ENCODE measurements at regions not wholly inside any gene's neighbourhood (a gene's known extent, or its start where the extent isn't known, plus 50 kb on each side); places are given as distances from the start of the nearest gene placed in this dataset.

DNA sequence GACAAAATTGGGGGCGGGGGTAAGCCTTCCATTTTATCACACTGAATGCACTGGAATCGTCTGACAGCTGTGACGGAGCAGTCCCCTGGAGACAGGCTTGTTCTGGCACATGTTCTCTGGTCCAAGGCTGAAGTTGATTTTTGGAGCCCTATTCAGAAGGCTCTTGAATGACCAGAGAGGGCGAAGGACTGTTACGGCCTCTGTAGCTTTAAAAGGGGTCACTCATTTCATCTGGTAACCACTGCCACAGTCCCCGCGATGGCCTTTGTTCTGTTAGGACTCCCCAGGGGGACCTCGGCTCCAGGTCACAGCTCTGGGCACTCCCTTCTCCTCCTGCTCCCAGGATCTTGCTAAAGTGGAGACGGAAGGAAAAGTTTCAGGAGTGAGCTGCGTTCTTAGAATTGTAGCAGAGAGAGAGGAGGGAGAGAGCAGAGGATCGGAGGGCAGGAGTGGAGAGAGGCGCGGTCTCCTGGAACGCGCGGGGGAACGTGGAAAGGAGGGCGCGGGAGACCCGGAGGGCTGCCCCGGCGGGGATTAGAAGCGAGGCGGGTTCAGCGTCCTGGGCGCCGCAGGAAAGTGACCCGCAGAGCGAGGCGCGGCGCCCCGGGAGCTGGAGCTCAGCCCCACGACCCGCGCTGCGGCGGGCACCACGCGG, 134.3 kb upstream of the MYO16 start:
- Histone ChIP-seq H3K4me3 (ENCODE audit: severe bottlenecking) (no peak overlapping the region), H3K36me3 (ENCODE audit: low read depth) (no peaks in the 10 kb centered on the region), H3K27ac (ENCODE audit: poor library complexity, severe bottlenecking) (no peak overlapping the region), H3K4me1 (ENCODE audit: insufficient read depth, poor library complexity, severe bottlenecking) (no peaks in the 10 kb centered on the region), H3K27me3 (ENCODE audit: insufficient read depth, poor library complexity, severe bottlenecking) (peaks cover 76% of the 10 kb centered on the region), H3K9me3 (ENCODE audit: severe bottlenecking) (no peaks in the 10 kb centered on the region)
- ATAC-seq (ENCODE audit: low read depth) (0 out of 3 replicates have a peak, but pooled peaks have one; percentile 19), DNase-seq (ENCODE audit: low spot score) (no peak)
- no peak for TF ChIP-seq CTCF (IDR thresholded peaks at IDR 0.05; ENCODE audit: poor library complexity, severe bottlenecking)

GRCh38 chr13:108495646-108496361, 133.6 kb upstream of the MYO16 start:
- DNase-seq (ENCODE audit: low spot score) = no peak
- peak; percentile 35; the same call in 1 of the 3 replicates for ATAC-seq (ENCODE audit: low read depth)
- H3K27me3 ChIP-seq (ENCODE audit: insufficient read depth, poor library complexity, severe bottlenecking) = peaks cover 70% of the 10 kb centered on the region
- H3K36me3 ChIP-seq (ENCODE audit: low read depth) = no peaks in the 10 kb centered on the region
- H3K27ac ChIP-seq (ENCODE audit: poor library complexity, severe bottlenecking) = no peak overlapping the region
- TF ChIP-seq CTCF (IDR thresholded peaks at IDR 0.05; ENCODE audit: poor library complexity, severe bottlenecking) = no peak
- no peak overlapping the region for H3K4me3 ChIP-seq (ENCODE audit: severe bottlenecking)
- H3K9me3 ChIP-seq (ENCODE audit: severe bottlenecking) = no peaks in the 10 kb centered on the region
- no peaks in the 10 kb centered on the region for H3K4me1 ChIP-seq (ENCODE audit: insufficient read depth, poor library complexity, severe bottlenecking)

DNA sequence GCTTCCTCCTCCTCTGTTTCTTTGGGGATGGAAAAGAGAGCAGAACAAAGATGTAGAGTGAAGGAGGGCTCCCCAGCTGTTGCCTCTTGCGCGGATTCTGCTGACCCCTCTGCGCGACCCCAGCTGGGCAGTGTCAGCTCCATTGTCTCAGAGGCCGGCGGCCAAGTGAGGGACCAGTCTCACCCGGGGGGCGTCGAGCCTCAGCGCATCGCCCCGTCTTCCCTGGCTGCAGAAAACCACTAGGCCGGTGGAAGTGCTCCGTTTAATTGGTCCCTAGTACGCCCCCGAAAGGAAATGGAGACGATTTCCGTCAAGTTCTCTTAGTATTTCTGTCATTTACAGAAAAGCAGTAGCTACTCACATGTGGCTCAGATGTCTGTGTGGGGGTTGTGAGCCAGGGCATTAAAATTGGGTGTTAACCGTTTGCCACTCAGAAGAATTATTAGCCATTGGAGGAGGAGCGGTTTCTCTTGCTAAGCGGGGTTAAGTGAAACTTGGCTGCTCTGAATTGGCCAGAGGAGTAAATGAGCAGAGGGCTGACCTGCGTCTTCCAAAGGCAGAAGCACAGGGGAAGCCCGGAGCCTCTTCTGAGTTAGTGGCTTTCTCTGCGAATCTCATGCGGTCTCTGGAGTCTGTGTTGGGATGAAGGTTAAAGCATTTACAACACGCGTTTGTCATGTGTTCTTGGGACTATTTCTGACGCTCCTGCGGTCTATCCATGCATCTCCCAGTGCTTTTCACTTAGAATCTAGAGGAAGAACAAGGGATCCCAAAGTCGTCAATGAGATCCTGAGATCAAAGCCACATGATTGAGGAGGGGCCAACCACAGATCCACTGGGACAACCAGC, 132.8 kb upstream of the MYO16 start:
- H3K36me3 ChIP-seq (ENCODE audit: low read depth) = no peaks in the 10 kb centered on the region
- TF ChIP-seq CTCF (IDR thresholded peaks at IDR 0.05; ENCODE audit: poor library complexity, severe bottlenecking) = no peak
- H3K4me3 ChIP-seq (ENCODE audit: severe bottlenecking) = no peak overlapping the region
- peaks cover 67% of the 10 kb centered on the region for H3K27me3 ChIP-seq (ENCODE audit: insufficient read depth, poor library complexity, severe bottlenecking)
- DNase-seq (ENCODE audit: low spot score) (no peak), ATAC-seq (ENCODE audit: low read depth) (peak; percentile 22; the same call in 2 of the 3 replicates)
- no peaks in the 10 kb centered on the region for H3K4me1 ChIP-seq (ENCODE audit: insufficient read depth, poor library complexity, severe bottlenecking)
- H3K9me3 ChIP-seq (ENCODE audit: severe bottlenecking) = no peaks in the 10 kb centered on the region
- H3K27ac ChIP-seq (ENCODE audit: poor library complexity, severe bottlenecking) = no peak overlapping the region

DNA sequence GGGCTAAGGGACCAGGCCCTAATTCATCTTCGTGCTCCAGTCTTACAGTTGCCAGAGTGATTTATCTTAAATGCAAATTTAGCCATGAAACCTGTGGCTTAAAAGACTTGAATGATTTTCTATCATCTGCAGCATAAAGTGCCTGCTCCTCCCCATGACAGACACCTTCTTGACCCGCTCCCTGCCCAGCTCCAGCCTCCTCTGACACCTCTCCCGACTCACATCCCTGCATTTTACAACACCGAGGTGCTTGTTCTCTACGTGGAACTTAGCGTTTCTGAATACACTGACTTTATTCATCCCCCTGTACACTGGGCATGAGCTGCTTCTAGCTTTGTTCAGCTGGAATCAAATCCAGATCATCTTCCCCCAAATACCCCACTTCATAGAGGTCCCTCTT, 128.7 kb upstream of the MYO16 start:
- no peak for TF ChIP-seq CTCF (IDR thresholded peaks at IDR 0.05; ENCODE audit: poor library complexity, severe bottlenecking)
- H3K36me3 ChIP-seq (ENCODE audit: low read depth) = no peaks in the 10 kb centered on the region
- no peak overlapping the region for H3K27ac ChIP-seq (ENCODE audit: poor library complexity, severe bottlenecking)
- no peaks in the 10 kb centered on the region for H3K9me3 ChIP-seq (ENCODE audit: severe bottlenecking)
- peaks cover 50% of the 10 kb centered on the region for H3K27me3 ChIP-seq (ENCODE audit: insufficient read depth, poor library complexity, severe bottlenecking)
- no peaks in the 10 kb centered on the region for H3K4me1 ChIP-seq (ENCODE audit: insufficient read depth, poor library complexity, severe bottlenecking)
- no peak for DNase-seq (ENCODE audit: low spot score)
- no peak overlapping the region for H3K4me3 ChIP-seq (ENCODE audit: severe bottlenecking)
- ATAC-seq (ENCODE audit: low read depth) = no peak
